NT2/D1 (cell line): ENCODE measurements at regions not wholly inside any gene's neighbourhood (a gene's known extent, or its start where the extent isn't known, plus 50 kb on each side); places are given as distances from the start of the nearest gene placed in this dataset.
"Not testable (repeated sequence)": the region's sequence is repeated elsewhere in the genome, so short reads cannot be mapped to it uniquely, and the experiment has no call there.

Experiments used
- DNase-seq: peaks from one replicate; pipeline ENCODE4 v3.0.0-alpha.2; 2011; ENCODE audit warnings: low read depth, low spot score
- H3K27me3 ChIP-seq: 2 replicates; pipeline ENCODE4 v1.6.0; 2011; ENCODE audit warnings: mild to moderate bottlenecking; ENCODE audit not compliant: insufficient read length, insufficient read depth
- H3K36me3 ChIP-seq: 2 replicates; pipeline ENCODE4 v1.6.1; 2011; ENCODE audit warnings: mild to moderate bottlenecking, low read length, mixed read lengths; ENCODE audit not compliant: insufficient read depth, insufficient read length
- H3K4me1 ChIP-seq: 2 replicates; pipeline ENCODE4 v1.5.1; 2011; ENCODE audit not compliant: insufficient read depth, insufficient read length
- H3K4me3 ChIP-seq: 2 replicates; pipeline ENCODE4 v1.5.1; 2011; ENCODE audit warnings: low read depth; ENCODE audit not compliant: insufficient read length
- H3K9ac ChIP-seq: 2 replicates; pipeline ENCODE4 v1.6.0; 2011; ENCODE audit warnings: low read depth; ENCODE audit not compliant: insufficient read length
- H3K9me3 ChIP-seq: 2 replicates; pipeline ENCODE4 v1.5.1; 2011; ENCODE audit warnings: mild to moderate bottlenecking, low read length; ENCODE audit not compliant: insufficient read depth
- SUZ12 ChIP-seq: IDR thresholded peaks from 2 replicates; pipeline ENCODE4 v1.6.1; 2011; ENCODE audit not compliant: insufficient read length, insufficient read depth; ENCODE audit errors: extremely low read depth
- YY1 ChIP-seq: IDR thresholded peaks from 2 replicates; pipeline ENCODE4 v1.6.1; 2011; ENCODE audit not compliant: insufficient read length, insufficient read depth
- ZNF274 ChIP-seq: IDR thresholded peaks from 2 replicates; pipeline ENCODE4 v1.6.1; 2011; ENCODE audit warnings: mild to moderate bottlenecking, low read depth, low read length

DNA sequence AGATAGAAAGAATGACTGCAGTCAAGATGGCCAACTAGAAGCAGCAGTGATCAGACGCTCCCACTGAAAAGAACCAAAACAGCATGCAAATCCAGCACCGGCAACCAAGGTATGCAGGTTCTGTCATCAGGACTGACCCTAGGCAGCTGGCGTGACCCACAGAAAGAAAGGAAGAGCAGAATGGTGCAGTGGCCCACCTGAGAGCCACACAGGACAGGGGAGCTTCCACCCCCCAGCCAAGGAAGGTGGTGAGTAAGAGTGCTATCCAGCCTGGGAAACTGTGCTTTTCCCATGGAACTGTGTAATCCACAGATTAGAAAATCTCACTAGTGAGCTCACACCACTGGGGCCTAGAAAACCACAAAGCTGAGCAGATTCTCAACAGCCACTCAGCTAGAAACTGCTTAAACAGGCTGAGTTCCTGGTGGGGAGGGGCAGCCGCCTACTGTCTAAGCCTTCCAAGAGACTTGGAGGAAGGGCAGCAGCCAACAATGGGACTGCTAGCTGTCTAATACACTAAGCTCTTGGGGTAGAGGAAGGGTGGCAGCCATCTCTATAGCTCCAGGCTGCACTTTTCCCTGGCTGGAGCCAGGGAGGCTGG is 127.9 kb downstream of the EVA1A start:
- no peaks in the 10 kb centered on the region for H3K27me3 ChIP-seq
- H3K4me3 ChIP-seq, result no peak overlapping the region
- H3K9me3 ChIP-seq, result 0 out of 2 replicates have a peak, but pooled peaks cover 5% of the 10 kb centered on the region
- no peak for DNase-seq
- no peak for TF ChIP-seq YY1
- no peak for TF ChIP-seq SUZ12
- no peak for TF ChIP-seq ZNF274
- H3K9ac ChIP-seq, result no peak overlapping the region
- peaks cover 5% of the 10 kb centered on the region for H3K4me1 ChIP-seq
- no peaks in the 10 kb centered on the region for H3K36me3 ChIP-seq

DNA sequence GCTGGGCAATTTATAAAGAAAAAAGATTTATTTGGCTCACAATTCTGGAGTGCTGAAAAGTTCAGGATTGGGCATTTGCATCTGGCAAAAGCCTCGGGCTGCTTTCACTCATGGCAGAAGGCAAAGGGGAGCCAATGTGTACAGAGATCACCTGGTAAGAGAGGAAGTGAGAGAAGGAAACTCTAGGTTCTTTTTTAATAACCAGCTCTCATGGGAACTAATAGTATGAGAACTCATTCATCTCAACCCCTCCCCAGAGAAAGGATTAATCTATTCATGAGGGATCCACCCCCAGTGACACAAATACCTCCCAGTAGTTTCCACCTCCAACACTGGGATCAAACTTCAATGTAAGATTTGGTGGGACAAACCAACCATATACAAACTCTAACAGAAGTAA is 129.0 kb downstream of the EVA1A start:
- no peak for DNase-seq
- no peak overlapping the region for H3K4me3 ChIP-seq

GRCh38 chr2:75431276-75431675 is 129.5 kb downstream of the EVA1A start:
- Histone ChIP-seq H3K9ac (no peak overlapping the region), H3K9me3 (0 out of 2 replicates have a peak, but pooled peaks cover 5% of the 10 kb centered on the region), H3K4me3 (no peak overlapping the region), H3K27me3 (no peaks in the 10 kb centered on the region), H3K4me1 (peaks cover 5% of the 10 kb centered on the region), H3K36me3 (no peaks in the 10 kb centered on the region)
- no peak for TF ChIP-seq SUZ12
- no peak for DNase-seq

More for the DNA sequence above, 129.0 kb downstream of the EVA1A start:
- no peak for TF ChIP-seq YY1
- no peak for TF ChIP-seq SUZ12
- TF ChIP-seq ZNF274, result no peak
- Histone ChIP-seq H3K9me3 (0 out of 2 replicates have a peak, but pooled peaks cover 5% of the 10 kb centered on the region), H3K9ac (no peak overlapping the region), H3K36me3 (no peaks in the 10 kb centered on the region), H3K4me1 (peaks cover 5% of the 10 kb centered on the region), H3K27me3 (no peaks in the 10 kb centered on the region)

- H3K9ac ChIP-seq, H3K27me3 ChIP-seq, DNase-seq, H3K4me3 ChIP-seq, H3K36me3 ChIP-seq, H3K4me1 ChIP-seq: not testable (repeated sequence)
- peaks cover 10% of the 10 kb centered on the region; the same call in 1 of the 2 replicates for H3K9me3 ChIP-seq
Measured at GRCh38 chr2:75430449-75430848, 130.3 kb downstream of the EVA1A start.

- Histone ChIP-seq H3K36me3 (no peaks in the 10 kb centered on the region), H3K9ac (no peak overlapping the region), H3K9me3 (peaks cover 18% of the 10 kb centered on the region; the same call in 1 of the 2 replicates), H3K4me3 (no peak overlapping the region), H3K4me1 (peaks cover 5% of the 10 kb centered on the region), H3K27me3 (no peaks in the 10 kb centered on the region)
- no peak for DNase-seq
- TF ChIP-seq SUZ12, result no peak
- TF ChIP-seq YY1, result no peak
Measured at GRCh38 chr2:75428646-75429443, 131.9 kb downstream of the EVA1A start.

DNA sequence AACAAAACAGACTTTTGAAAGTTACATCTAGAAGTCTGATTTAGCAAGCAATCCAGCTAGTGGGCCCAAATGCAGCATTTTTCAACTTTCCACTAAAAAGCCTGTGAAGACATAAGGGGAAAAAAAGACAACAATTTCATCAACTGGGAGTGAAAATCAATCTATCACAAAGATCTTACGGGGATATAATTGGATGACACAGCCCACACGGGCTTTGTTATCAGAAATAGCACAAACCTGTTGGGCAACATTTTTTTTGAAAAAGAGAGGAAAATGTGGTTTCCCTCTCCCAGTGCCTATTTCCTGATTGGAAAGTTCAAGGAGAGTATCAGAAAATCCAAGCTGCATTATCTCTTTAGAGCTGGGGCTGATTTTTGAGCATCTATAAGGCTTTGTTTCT is 132.7 kb downstream of the EVA1A start:
- Histone ChIP-seq H3K9ac (no peak overlapping the region), H3K27me3 (no peaks in the 10 kb centered on the region), H3K4me1 (peaks cover 5% of the 10 kb centered on the region), H3K9me3 (peaks cover 18% of the 10 kb centered on the region; the same call in 1 of the 2 replicates), H3K36me3 (no peaks in the 10 kb centered on the region), H3K4me3 (no peak overlapping the region)
- TF ChIP-seq SUZ12 (no peak), ZNF274 (no peak), YY1 (no peak)
- DNase-seq, result no peak

DNA sequence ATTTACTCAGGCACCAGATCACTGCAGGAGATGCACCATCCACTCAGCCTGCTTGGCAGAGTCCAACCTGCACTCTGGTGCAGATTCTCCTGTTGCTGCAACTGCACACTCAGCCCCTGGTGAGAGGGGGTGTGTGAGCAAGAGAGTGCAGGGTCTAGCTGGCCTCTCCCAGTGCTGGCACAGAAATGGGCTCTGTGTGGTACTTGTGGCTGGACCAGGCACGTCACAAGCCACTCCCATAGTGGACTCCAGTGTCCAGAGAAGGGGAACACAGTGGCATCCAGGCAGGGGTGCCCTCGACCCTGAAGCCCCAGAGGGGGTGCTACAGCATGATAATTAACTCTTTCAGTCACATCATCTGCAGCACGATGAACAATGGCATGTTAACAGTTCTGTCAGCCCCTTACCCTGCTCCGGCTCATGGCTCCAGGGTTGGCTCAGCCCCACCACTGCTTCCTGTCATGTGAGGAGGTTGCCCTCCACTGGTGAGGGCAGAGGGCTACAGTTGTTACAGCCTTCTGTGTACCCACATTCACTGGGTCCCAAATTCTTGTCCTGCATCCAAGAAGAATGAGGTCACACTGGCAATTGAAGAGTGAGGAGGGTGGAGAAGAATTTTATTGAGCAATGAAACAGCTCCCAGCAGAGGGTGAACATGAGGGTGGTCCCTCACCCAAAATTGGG is 135.7 kb downstream of the EVA1A start:
- H3K9ac ChIP-seq, result no peak overlapping the region
- H3K27me3 ChIP-seq, result no peaks in the 10 kb centered on the region
- TF ChIP-seq SUZ12, result no peak
- no peak for TF ChIP-seq ZNF274
- H3K9me3 ChIP-seq, result peaks cover 13% of the 10 kb centered on the region; the same call in 1 of the 2 replicates
- DNase-seq, result no peak
- H3K4me3 ChIP-seq, result no peak overlapping the region
- H3K36me3 ChIP-seq, result no peaks in the 10 kb centered on the region
- no peaks in the 10 kb centered on the region for H3K4me1 ChIP-seq
